Right atrium auricular region (tissue), 2 donors: ENCODE measurements at regions not wholly inside any gene's neighbourhood (a gene's known extent, or its start where the extent isn't known, plus 50 kb on each side); places are given as distances from the start of the nearest gene placed in this dataset.

Source experiments
- DNase-seq: peaks from one replicate; pipeline ENCODE4 v3.0.0-alpha.2; 2019; ENCODE audit warnings: low spot score
- H3K27ac ChIP-seq, 2 donors: fragments of 200-600 bp; sonication (generic); 1 replicate in 1 of 2; 2 replicates in 1 of 2; pipeline ENCODE4 v1.5.1; 2016 to 2019
- H3K27me3 ChIP-seq, 2 donors: fragments of 200-600 bp; sonication (generic); one replicate each; pipeline versions ENCODE4 v1.5.1 to v1.6.0; 2017 to 2019
- H3K36me3 ChIP-seq: fragments of 200-600 bp; sonication (generic); one replicate; pipeline ENCODE4 v1.5.1; 2016
- H3K4me1 ChIP-seq, 2 donors: fragments of 200-600 bp; sonication (generic); one replicate each; pipeline versions ENCODE4 v1.5.1 to v1.6.0; 2017 to 2019
- H3K4me3 ChIP-seq, 2 donors: fragments of 200-600 bp; sonication (generic); 1 replicate in 1 of 2; 2 replicates in 1 of 2; pipeline ENCODE4 v1.5.1; 2017 to 2019; ENCODE audit warnings: mild to moderate bottlenecking in 1 of 2, moderate library complexity in 1 of 2
- H3K9me3 ChIP-seq, 2 donors: fragments of 200-600 bp; sonication (generic); one replicate each; pipeline ENCODE4 v1.5.1; 2019
- CTCF ChIP-seq, 2 donors: fragments of 200-600 bp; sonication (generic); IDR thresholded peaks; one replicate each; pipeline ENCODE4 v1.5.1; 2019; ENCODE audit warnings: antibody characterized with exemption in 2 of 2

- Histone ChIP-seq H3K4me3 (no peak overlapping the region), H3K27me3 (no peaks in the 10 kb centered on the region), H3K36me3 (no peaks in the 10 kb centered on the region), H3K27ac (no peak overlapping the region), H3K9me3 (no peaks in the 10 kb centered on the region), H3K4me1 (peaks cover 0 to 7% of the 10 kb centered on the region in 2 donors)
- no peak for TF ChIP-seq CTCF (IDR thresholded peaks at IDR 0.05)
- DNase-seq: no peak
Observed at GRCh38 chr20:12928755-12929401, 79.9 kb upstream of the SPTLC3 start.

DNA sequence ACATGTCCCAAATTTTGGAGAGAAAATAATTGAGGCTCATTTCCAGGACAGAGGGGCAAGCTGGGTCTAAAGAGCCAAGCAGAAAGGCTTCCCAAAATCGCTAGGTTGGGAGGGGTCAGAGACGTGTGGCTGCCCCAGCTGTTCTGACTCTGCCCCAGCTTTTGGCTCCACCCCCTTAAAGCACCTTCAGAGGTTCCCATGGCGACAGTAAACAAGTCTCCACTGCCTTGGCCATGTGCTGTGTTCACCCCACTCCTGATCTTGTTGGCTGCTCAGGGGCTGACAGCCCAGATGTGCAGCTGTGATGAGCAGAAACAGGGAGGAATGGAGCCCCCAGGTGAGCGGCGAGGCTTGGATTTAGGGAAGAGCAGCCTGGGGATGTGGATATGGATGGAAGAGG, 72.8 kb upstream of the SPTLC3 start:
- no peak for TF ChIP-seq CTCF (IDR thresholded peaks at IDR 0.05)
- Histone ChIP-seq H3K36me3 (no peaks in the 10 kb centered on the region), H3K27me3 (no peaks in the 10 kb centered on the region), H3K4me3 (no peak overlapping the region), H3K4me1 (no peaks in the 10 kb centered on the region), H3K27ac (no peak overlapping the region), H3K9me3 (no peaks in the 10 kb centered on the region)
- DNase-seq: no peak

DNA sequence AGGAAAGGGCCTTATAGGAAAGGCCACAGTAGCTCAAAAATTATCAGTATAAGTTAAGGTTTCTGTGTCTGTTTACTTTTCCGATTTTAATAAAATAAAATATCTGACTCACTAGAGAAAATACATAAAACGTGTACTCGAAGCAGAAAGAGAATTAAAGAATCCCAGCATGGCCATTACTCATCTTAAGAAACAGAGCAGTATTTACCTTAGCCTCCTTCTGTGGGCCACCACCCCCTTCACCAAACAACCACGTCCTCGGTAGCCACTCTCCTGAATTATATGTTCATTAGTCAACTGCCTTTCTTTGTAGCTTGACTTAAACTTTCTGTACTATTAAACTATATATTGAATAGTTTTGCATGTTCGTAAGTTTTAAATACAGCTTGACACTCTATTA, 72.2 kb upstream of the SPTLC3 start:
- H3K27me3 ChIP-seq: no peaks in the 10 kb centered on the region
- H3K4me3 ChIP-seq: no peak overlapping the region
- no peak for TF ChIP-seq CTCF (IDR thresholded peaks at IDR 0.05)
- H3K4me1 ChIP-seq: no peaks in the 10 kb centered on the region
- DNase-seq: no peak
- H3K9me3 ChIP-seq: no peaks in the 10 kb centered on the region
- no peaks in the 10 kb centered on the region for H3K36me3 ChIP-seq
- no peak overlapping the region for H3K27ac ChIP-seq

- H3K4me3 ChIP-seq: no peak overlapping the region
- no peak overlapping the region for H3K27ac ChIP-seq
- H3K4me1 ChIP-seq: no peaks in the 10 kb centered on the region
- H3K27me3 ChIP-seq: no peaks in the 10 kb centered on the region
- no peaks in the 10 kb centered on the region for H3K9me3 ChIP-seq
- no peaks in the 10 kb centered on the region for H3K36me3 ChIP-seq
- DNase-seq: no peak
- TF ChIP-seq CTCF (IDR thresholded peaks at IDR 0.05): no peak
Observed at GRCh38 chr20:12941025-12941424, 67.7 kb upstream of the SPTLC3 start.

DNA sequence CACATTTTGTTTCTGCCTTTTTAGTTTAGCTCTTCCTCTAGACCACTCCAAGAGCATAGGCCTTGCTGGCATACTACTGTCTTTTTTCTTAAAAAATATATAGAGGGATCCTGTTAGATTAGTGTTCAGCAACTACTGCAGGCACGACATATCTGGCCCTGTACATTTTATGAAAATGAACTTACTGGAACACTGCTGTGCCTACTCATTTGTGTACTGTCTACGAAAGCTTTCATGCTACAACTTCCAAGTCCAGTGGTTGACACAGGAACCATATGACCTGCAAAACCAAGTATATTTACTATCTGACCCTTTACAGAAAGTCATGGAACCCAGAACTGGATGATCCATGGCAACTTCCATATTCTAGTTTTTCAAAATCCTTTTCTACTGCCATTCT, 66.6 kb upstream of the SPTLC3 start:
- H3K9me3 ChIP-seq: no peaks in the 10 kb centered on the region
- H3K27me3 ChIP-seq: no peaks in the 10 kb centered on the region
- H3K36me3 ChIP-seq: no peaks in the 10 kb centered on the region
- no peaks in the 10 kb centered on the region for H3K4me1 ChIP-seq
- no peak for TF ChIP-seq CTCF (IDR thresholded peaks at IDR 0.05)
- H3K4me3 ChIP-seq: no peak overlapping the region
- no peak overlapping the region for H3K27ac ChIP-seq
- DNase-seq: no peak

DNA sequence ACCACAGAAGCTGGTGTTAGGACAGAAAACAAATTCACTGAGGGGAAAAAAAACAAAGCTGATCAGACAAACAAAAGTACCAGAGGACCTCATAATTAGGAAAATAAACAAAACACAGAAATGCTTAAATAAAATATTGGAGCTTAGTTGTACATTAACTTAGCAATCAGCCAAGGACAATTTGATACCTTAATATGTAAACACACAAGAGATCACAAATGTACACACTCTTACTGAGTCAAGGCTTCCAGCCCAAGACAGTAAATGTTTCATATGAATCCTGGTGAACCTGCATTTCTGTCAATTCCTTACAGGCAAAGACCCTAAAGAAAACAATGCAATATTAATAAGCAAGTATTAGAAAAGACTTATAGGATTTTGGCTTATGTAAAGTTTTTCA, 62.0 kb upstream of the SPTLC3 start:
- H3K27ac ChIP-seq: no peak overlapping the region
- no peaks in the 10 kb centered on the region for H3K27me3 ChIP-seq
- no peak for DNase-seq
- H3K36me3 ChIP-seq: no peaks in the 10 kb centered on the region
- no peak for TF ChIP-seq CTCF (IDR thresholded peaks at IDR 0.05)
- H3K9me3 ChIP-seq: no peaks in the 10 kb centered on the region
- H3K4me1 ChIP-seq: no peaks in the 10 kb centered on the region
- H3K4me3 ChIP-seq: no peak overlapping the region
